GM13977 (cell line): ENCODE measurements at regions not wholly inside any gene's neighbourhood (a gene's known extent, or its start where the extent isn't known, plus 50 kb on each side); places are given as distances from the start of the nearest gene placed in this dataset.

Source experiments
- DNase-seq: peaks from one replicate; pipeline ENCODE4 v3.0.0; 2012; ENCODE audit warnings: low spot score
- CTCF ChIP-seq: IDR thresholded peaks from 2 replicates; pipeline ENCODE4 v1.5.1; 2012; ENCODE audit warnings: mild to moderate bottlenecking, control low read depth; ENCODE audit not compliant: insufficient read depth; ENCODE audit errors: extremely low read depth, missing control alignments
- in situ Hi-C: fragments of 300-500 bp; cut with MboI; formaldehyde crosslinking; loops from one replicate; pipeline ENCODE4 v1.12.0; 2022; ENCODE audit warnings: low sequenced_read_pairs, low pct_unique_long_range_greater_than_20kb, mixed read lengths, inconsistent platforms; ENCODE audit not compliant: unreplicated experiment

GRCh38 chr9:21687351-21687750 is 115.1 kb upstream of the MTAP start:
- in situ Hi-C loops: no loop called here
- no peak for TF ChIP-seq CTCF

GRCh38 chr9:21688108-21689102 is 114.0 kb upstream of the MTAP start:
- in situ Hi-C loops: no loop called here
- no peak for TF ChIP-seq CTCF
- no peak for DNase-seq

More at GRCh38 chr9:21687351-21687750, 115.1 kb upstream of the MTAP start:
- DNase-seq: no peak

GRCh38 chr9:21689854-21690253 is 112.6 kb upstream of the MTAP start:
- DNase-seq: no peak
- in situ Hi-C loops: no loop called here

GRCh38 chr9:21690561-21690960 is 111.9 kb upstream of the MTAP start:
- in situ Hi-C loops: no loop called here
- no peak for DNase-seq
- TF ChIP-seq CTCF: no peak

More at GRCh38 chr9:21689854-21690253, 112.6 kb upstream of the MTAP start:
- TF ChIP-seq CTCF: no peak

GRCh38 chr9:21692390-21692789 is 110.0 kb upstream of the MTAP start:
- no peak for TF ChIP-seq CTCF
- in situ Hi-C loops: no loop called here

GRCh38 chr9:21694424-21694823 is 108.0 kb upstream of the MTAP start:
- no peak for TF ChIP-seq CTCF
- no peak for DNase-seq
- in situ Hi-C loops: no loop called here

More at GRCh38 chr9:21692390-21692789, 110.0 kb upstream of the MTAP start:
- DNase-seq: no peak
